ENCODE measurements at regions not wholly inside any gene's neighbourhood (a gene's known extent, or its start where the extent isn't known, plus 50 kb on each side); places are given as distances from the start of the nearest gene placed in this dataset.

- no peak for DNase-seq (ENCODE audit: low spot score)
These were observed 81.7 kb upstream of the CCDC85A start for GRCh38 chr2:56102098-56102497.

GRCh38 chr2:56102866-56103265 lies 80.9 kb upstream of the CCDC85A start:
- DNase-seq (ENCODE audit: low spot score), result peak; percentile 4

- no peak for DNase-seq (ENCODE audit: low spot score)
These were observed 78.8 kb upstream of the CCDC85A start for GRCh38 chr2:56104962-56105361.

- no peak for DNase-seq (ENCODE audit: low spot score)
These were observed 76.1 kb upstream of the CCDC85A start for GRCh38 chr2:56107502-56108220.

GRCh38 chr2:56108806-56109205 lies 75.0 kb upstream of the CCDC85A start:
- DNase-seq (ENCODE audit: low spot score), result no peak

GRCh38 chr2:56109994-56110393 lies 73.8 kb upstream of the CCDC85A start:
- no peak for DNase-seq (ENCODE audit: low spot score)

- DNase-seq (ENCODE audit: low spot score), result no peak
These were observed 70.3 kb upstream of the CCDC85A start for GRCh38 chr2:56113382-56113975.

- DNase-seq (ENCODE audit: low spot score), result no peak
These were observed 66.0 kb upstream of the CCDC85A start for GRCh38 chr2:56117764-56118163.

GRCh38 chr2:56118474-56118873 lies 65.3 kb upstream of the CCDC85A start:
- no peak for DNase-seq (ENCODE audit: low spot score)

- no peak for DNase-seq (ENCODE audit: low spot score)
These were observed 61.8 kb upstream of the CCDC85A start for GRCh38 chr2:56121995-56122394.

GRCh38 chr2:56123538-56123937 lies 60.3 kb upstream of the CCDC85A start:
- no peak for DNase-seq (ENCODE audit: low spot score)

- no peak for DNase-seq (ENCODE audit: low spot score)
These were observed 56.8 kb upstream of the CCDC85A start for GRCh38 chr2:56127010-56127409.

- no peak for DNase-seq (ENCODE audit: low spot score)
These were observed 56.2 kb upstream of the CCDC85A start for GRCh38 chr2:56127463-56128152.

GRCh38 chr2:56128235-56128634 lies 55.6 kb upstream of the CCDC85A start:
- no peak for DNase-seq (ENCODE audit: low spot score)

GRCh38 chr2:56130463-56131070 lies 53.2 kb upstream of the CCDC85A start:
- DNase-seq (ENCODE audit: low spot score), result peak; percentile 14

GRCh38 chr2:56132138-56132537 lies 51.7 kb upstream of the CCDC85A start:
- DNase-seq (ENCODE audit: low spot score), result peak; percentile 53

- no peak for DNase-seq (ENCODE audit: low spot score)
These were observed 50.3 kb upstream of the CCDC85A start for GRCh38 chr2:56133441-56133840.

GRCh38 chr2:56133931-56134629 lies 49.7 kb upstream of the CCDC85A start:
- no peak for DNase-seq (ENCODE audit: low spot score)
